Fibroblast of skin of abdomen (primary cell): ENCODE measurements at regions not wholly inside any gene's neighbourhood (a gene's known extent, or its start where the extent isn't known, plus 50 kb on each side); places are given as distances from the start of the nearest gene placed in this dataset.
A peak's percentile ranks its signal among the peaks of the same experiment; 100 is the strongest.

ENCODE experiments used
- DNase-seq: peaks from one replicate; pipeline ENCODE4 v3.0.0-alpha.2; 2013

DNA sequence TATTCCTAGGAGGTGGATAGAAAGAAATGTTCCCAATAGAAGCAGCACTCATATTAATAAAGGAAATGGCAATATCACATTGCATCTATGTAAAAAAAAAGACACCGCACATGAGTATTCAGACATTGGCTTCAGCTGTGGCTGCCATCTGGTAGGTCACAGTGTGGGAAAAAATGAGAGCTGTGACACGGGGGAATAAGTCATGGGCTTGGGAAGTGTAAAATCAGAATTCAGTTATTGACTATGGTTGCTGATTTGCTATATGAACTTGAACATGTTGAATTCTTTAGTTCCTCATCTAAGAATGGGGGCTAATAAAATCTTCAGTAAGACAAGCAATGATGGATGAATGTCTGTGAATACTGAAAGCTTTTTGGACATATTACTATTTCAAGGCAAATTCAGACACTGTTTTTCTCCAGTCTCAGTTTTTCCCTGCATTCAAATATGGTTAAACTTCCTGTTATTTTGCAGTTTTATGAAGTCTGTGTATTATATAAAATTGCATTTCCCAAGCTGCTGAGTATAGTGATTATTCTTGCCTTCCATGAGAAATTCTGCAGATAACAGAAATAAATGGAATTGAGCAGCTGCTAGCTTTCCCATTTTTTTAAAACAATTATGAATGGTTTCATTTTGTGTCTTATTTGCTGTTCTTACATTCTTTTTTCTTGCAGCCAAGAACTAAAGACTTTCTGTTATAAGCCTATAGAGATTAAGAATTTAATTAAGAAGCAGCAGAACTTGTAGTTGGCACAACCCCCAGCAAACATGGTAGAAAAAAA lies 221.0 kb downstream of the ANKRD50 start:
- DNase-seq = no peak

DNA sequence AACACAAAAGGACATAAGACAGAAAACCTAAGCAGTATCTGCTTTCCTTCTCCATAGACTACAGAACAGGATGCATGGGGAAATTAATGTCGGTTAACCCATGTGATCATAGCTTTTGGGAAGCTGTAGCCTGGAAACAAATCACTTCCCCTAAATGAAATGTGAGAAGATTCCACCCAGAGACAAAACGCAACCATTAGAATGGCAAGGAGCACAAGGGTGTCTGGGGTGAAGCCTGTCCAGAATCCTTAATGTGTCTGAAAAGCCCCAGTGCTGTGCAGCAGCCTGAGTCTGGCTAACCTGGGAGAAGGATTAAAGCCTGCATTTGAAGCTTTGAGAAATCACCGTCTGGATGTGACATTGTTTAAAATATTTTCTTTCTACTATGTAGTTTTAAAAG lies 213.3 kb downstream of the ANKRD50 start:
- DNase-seq = peak; percentile 24

DNA sequence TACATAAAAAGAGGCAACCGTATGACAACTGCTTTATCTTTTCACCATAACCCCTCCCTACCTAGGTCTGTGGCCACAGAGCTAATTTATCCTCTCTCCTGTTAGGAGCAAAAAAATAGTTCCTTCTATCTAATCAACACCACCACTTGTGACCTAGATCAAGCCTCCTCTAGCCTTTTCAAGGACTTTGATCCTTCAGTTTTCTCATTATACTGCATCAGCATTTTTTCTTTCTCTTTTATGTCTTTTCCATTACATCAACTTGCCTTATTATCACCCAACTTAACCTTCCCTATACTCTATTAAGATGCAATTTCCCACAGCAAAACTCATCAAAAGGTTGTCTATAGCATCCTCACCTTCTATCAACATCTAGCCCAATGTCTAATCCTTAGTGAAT lies 211.0 kb downstream of the ANKRD50 start:
- DNase-seq = no peak

DNA sequence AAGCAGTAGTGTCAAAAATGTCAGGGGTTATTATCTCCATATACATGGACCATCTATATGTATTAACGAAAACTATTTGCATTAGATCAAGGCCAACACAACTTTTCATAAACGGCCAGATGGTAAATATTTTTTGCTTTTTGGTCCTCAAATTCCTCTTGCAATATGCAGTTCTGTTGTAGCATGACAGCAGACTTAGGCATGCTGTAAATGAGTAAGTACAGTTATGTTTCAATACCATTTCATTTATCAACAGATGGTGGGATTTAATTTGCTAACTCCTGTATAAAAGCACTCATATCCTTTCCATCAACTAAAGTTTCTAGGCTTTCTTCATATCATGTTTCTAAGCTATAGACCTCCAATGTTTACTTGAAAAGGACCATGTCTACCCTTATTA lies 208.1 kb downstream of the ANKRD50 start:
- peak; percentile 55 for DNase-seq

DNA sequence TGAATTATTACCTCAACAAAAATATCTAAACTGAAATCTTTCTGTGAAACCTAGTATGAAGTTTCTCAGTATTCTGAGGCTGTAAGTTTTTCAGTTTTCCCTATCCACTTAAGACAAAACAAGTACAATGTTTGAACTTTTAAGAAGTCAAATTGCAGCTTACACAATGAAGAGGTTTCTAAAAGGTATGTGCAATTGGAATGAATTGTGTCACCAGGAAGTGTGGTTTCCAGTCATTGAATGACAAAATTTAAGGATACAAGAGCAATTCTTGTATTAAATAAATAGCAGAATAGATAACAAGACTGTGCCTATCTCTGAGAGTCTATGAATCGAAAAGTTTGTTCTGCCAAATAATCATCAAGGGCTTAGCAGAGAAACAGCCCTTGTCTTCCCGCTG lies 207.3 kb downstream of the ANKRD50 start:
- no peak for DNase-seq

DNA sequence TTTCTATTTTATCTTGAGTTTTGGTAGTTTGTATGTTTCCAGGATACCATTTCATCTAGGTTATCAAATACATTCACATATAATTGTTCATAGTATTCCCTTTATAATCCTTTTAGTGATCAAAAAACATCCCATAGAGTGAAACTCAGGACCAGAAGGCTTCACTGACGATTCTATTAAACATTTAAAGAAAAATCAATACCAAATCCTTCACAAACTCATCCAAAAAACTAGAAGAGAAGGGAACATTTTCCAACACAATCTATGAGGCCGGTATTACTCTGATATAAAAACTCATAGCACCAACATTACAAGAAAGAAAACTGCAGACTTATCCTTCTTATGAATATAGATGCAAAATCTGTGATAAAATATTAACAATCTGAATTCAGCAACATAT lies 203.4 kb downstream of the ANKRD50 start:
- no peak for DNase-seq

DNA sequence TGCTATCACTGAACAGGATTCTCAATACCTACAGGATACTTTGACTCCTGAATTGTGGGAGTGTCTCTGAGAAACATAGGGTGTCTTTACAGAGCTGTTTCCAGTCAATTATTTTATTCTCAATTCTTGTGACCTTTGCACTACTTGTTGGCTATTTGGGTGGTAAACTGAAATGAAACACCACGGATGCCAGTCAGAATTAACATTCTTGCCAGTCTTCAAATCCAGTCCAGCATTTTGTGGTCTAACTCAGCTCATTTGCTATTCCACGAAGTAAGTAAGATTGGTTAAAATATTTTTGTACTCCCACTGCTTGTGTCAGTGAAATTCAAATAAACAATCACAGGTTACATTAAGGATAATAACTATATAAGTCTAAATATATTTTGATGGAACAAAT lies 197.9 kb downstream of the ANKRD50 start:
- DNase-seq = no peak

DNA sequence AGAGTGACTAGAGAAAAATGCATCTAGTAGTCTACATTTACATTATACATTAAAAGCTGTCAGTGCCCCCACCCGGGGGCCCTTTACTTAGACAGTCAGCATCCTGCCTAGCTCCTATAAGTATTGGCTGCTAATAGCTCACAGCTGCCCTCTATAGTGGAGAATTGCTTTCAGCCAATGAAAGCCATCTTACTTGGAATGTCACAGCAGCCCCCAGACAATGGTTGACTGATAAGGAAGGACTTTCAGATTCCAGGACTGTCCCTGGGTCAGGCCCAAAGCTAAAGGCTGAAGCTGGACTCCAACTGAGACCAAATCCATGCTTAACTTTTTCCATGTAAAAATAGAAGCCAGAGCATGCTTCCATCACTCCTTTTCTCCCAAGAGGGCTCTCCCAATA lies 196.9 kb downstream of the ANKRD50 start:
- DNase-seq = no peak

DNA sequence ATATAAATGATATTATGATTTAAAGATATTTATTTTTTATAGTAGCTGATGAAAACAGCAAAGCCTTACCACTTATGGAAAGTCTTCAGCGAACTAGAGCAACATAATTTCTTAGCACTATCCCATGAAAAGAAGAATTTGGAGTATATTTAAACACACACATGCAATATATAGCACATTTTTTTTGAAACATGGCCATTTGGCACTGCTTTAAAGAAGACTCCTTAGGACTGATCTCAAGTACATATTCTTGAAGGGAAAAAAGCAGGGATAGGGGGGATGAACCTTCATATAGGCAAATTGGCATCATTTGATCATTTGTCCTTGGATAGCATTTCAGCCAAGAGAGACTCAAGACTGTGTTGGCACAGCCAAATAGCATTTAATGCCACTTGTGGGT lies 193.3 kb downstream of the ANKRD50 start:
- DNase-seq = no peak

DNA sequence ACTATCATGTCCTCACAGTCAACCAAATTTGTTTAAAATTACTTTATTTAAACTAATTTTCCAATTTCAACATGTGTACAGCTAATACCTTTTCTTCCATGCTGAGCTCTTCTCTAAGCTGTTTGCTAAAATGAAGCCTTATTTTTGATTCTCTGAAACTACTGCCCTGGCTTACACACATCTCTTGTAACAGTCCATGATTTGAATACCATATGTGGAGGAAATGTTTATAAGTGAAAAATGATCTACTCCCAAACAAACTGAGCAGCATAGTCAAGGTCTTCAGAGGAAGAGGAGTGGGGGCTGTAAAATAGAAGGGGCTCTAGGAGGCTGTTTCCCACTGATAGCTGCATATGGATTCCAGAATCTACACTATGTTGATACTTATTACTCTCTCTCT lies 188.7 kb downstream of the ANKRD50 start:
- DNase-seq = no peak

DNA sequence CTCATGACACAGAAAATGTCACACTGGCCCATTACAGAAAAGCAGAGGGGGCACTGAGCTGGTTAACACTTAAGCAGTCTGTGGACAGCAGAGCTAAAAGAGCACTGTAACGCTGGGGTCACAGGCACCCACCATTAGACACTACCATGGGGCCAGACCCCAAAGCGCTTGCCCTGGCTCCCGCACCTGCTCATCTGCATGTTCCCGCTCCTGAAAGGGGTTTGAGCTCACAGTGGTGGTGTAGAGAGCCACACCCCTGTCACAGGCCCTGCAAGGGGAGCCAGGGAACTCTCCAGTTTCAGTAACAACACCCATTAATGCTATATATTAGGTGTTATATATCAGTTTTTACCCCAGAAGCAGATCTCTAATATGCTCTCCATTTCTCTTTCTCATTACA lies 187.0 kb downstream of the ANKRD50 start:
- DNase-seq = no peak

DNA sequence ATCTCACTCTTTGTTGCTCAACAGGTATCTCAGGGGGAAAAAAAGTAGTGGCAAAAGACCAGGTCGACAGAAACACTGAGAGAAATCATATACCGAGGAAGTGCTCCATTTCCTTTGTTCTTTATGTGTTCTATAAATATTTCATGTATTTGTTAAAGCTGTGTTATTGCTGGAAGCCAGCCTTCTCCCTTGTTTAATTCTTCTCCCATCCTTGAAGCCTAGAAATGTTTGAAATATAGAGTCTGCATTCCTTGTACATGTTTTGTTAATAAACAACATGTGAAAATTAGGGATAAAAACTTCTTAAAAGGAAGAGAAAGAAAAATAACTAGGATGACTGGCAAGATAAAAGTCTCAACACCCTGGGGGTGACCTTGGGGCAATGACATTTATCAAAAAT lies 186.2 kb downstream of the ANKRD50 start:
- peak; percentile 20 for DNase-seq

DNA sequence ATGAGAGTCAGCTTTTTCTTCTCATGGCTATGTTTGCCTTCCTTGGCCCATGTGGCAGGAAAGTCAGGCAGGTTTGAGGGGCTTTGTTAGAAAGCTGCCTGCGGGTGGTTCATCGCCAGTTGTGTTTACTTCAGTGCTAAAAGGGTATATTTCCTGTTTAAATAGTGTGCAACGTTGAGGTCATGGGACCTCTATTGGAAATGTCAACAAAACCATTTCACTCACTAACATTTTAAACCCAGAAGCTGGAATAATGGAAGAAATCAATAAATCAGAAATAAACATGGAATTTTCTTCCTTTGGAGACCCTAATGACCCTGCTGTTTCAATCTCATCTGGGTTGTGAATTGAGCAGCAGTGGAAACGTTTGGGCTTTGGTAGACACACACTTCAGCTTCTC lies 185.8 kb downstream of the ANKRD50 start:
- DNase-seq = no peak

DNA sequence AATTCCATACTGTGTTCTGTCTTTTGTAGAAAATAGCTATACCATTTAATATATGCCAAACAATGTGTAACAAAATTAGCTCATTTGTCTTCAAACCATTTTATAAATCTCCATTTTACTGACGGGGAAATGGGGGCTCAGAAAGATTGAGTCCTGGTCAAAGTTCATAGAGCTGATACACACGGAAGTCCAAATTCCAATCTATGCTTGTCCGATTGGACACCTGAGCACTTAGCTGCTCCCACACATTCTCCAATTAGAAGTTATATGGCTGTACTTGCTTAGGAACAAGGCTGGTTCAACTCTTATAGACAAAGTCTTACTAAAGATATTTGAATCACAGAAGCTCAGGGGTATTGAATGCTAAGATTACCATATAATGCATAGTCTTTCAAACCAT lies 185.2 kb downstream of the ANKRD50 start:
- DNase-seq = no peak

DNA sequence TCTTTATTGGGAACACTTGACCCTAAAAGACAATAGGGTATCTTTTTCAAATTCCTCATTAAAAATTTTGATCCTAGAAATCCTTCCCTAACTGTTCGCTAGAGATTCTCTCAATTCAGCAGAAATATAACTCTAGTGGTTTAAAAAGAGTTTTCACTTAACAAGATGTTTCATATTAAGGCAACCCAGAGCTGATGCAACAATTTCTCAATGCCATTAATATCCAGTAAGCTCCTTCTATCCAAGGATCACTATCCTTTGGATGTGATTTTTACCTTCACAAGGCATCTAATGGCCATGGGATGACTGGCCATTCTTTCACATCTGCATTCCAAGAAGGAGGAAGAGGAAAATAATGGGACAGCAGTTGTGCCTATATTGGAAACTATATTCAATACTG lies 183.4 kb downstream of the ANKRD50 start:
- peak; percentile 54 for DNase-seq

DNA sequence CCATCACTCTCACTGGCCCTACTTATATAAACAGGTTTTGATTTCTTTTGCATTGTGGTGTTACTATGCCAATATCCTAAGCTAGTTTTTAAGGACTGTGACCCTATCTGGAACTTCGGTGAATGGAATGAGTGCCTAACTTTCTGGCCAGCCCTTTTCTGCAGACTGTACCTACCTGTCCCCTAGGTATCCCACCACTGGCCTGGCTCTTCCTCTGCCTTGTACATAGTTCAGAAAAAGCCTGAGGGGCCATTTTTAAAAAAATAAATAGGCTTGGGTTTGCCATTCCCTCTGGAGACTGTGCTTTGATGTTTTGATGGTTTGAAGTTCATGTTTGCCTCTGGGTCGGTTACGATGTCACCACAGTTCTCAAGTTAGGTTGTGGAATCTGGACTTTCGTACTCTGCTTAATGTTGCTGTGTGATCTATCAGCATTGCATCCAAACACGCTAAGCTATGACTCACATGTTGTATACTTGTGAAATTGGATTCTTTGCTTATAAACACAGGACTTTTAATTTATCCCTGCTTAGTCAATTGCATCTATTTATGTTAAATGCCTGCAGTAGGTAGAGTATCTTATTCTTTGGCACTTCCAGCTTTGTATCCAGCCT lies 182.0 kb downstream of the ANKRD50 start:
- no peak for DNase-seq

DNA sequence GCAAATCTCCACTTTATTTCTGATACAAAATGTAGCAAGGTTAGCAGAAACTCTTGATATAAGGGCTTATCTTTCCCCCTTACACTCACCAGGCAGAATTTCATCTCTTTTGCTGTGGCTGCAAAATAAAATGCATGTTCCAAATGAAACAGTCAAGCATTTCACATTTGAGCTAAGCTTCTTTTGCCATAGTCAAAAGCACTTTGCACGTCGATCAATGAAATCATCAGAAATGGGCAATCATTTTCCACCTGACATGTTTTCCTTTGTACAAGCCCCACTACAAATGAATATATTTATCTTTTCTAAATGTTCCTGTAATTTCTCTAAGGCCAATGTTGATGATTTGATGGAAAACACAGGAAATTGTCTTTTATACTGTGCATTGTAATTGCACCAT lies 178.4 kb downstream of the ANKRD50 start:
- no peak for DNase-seq

DNA sequence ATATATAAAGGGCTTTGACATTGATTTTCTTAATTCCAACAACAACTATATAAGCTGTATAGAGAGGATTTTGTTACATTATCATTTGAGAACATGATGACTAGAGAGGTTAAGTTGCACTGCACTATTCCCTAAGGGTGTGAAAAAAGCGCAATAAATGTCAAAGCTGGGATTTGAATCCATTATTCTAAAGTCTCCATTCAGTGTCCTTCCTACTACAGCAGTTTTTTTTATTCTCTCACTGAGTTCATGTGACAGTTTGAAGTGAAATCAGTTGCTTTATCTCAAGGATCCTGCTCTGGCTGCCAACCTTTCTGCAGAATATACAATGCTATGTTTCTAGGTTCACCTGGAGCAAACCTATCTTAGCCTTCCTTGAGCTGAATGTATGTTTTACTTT lies 177.5 kb downstream of the ANKRD50 start:
- DNase-seq = no peak

DNA sequence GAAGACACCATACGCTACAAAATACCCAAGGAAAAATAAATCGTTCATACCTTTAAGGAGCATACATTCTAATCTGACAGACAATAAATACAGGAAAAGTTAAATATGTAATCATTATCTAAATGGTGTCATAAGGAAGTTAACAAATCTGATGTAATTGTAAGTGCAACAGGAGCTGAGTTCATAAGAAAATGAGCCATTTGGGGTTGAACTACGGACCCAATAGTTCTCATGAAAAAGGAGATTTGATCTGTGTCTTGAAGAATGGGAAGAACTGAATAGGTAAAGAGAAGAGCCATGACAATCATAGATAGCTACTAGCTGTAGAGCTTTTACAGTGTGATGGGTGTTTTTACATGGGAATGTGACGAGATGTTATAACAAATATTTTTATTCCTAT lies 175.6 kb downstream of the ANKRD50 start:
- DNase-seq = no peak

DNA sequence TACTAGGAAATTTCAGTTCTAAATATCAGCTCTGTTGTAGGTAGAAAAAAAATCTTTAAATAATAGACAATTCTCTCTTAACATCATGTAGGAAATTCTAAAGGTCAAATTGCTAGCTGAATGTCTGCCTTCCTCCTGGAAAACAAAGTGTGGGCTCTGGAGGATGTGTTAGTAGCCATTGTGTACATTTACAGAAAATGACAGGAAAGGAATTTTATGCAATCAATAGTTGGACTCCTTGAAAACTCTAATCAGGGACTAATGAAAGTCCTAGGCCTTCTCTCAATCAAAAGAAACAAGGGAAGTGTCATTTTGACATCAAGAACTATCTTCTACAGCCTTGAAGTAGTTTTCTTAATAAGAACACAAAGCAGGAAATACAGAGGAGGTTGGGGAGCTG lies 174.6 kb downstream of the ANKRD50 start:
- DNase-seq = no peak

DNA sequence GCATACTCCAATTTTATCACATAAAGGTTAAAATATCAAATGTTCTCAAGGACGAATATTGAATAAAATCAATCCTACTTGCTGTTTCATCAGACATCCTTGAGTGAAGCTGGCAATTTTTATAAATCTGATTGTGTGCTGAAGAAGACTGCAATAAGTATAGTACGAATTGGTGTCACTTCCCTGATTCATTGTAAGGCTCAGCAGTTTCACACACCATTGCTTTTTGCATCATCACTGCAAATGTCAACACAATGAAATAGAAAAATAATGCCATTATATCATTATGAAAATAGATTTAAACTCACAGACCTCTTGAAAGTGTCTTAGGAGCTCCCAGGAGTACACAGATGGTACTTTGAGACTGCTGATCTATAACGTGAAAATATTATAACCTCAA lies 172.5 kb downstream of the ANKRD50 start:
- no peak for DNase-seq

DNA sequence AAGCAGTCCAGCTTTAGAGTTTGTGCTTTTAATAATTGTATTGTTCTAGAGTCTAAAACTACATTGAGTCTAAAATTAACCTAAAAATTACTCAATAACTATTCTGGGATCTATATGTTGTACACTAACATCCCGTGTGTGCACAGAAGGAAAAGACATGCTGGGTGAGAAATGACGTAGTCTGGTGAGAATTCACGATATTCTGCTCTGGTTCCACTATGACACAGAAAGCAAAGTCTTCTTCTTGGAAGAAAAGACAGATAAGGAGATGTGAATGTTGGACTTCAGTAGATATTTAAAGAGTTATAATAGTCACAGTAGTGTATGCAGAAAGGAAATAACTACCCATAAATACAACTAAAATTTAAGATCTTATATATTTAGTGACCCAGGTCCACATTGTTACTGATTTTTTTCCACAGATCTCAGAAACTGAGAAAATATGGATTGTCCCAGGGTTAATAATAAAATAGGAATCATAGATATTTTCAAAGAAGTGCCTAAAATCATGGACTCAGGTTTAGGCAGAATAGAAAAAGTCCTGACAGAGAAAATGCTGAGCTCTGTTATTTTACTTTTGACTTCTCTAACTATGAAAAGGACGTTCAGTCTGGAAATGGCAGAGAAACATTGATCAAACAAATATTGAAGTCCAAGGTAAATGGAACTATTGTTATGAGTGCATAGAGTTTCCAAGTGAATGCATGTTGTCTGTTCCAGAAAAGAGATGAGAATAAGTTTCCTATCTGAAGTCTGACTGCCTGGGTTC lies 170.7 kb downstream of the ANKRD50 start:
- no peak for DNase-seq

DNA sequence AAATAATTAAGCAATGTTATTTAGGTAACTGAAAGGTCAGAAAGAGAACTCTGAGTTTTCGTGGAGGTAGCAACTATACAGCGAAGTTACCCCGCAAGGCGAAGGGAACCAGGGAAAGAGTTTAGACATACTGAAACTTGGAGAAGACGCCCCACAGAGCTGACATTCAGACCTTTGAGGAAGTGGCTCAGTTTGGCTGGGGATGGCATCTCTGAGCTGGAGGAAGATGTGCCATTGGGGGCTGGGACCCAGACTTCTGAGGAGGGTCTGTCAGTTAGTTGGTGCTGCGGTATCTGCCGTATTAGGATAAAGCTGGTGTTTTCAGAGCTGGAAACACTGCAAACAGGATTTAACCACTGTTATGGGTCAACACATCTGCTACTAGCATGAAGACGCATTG lies 156.6 kb downstream of the ANKRD50 start:
- no peak for DNase-seq

DNA sequence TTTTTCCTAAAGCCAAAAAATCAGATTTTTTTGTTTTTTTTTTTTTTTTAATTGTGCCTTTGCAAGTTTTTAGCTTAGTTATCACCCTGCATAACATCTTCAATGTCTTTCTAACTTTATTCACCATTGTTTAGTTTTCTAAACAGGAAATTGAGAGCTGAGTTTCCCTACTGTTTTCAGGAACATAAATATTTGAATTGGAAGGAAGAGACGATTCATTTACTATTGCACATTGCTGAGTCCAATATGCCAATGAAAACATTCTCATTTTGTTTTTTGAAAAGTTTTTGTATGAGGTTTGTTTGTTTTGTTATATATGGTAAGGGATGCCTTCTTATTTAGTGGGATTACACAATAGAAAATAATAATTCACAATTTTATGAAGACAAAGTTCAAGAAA lies 148.4 kb downstream of the ANKRD50 start:
- DNase-seq = no peak
